ENCODE measurements at regions not wholly inside any gene's neighbourhood (a gene's known extent, or its start where the extent isn't known, plus 50 kb on each side); places are given as distances from the start of the nearest gene placed in this dataset.

GRCh38 chr12:59867689-59868088, 271.9 kb downstream of the SLC16A7 start:
- Histone ChIP-seq H3K27me3 (ENCODE audit: control insufficient read depth in 4 of 4, insufficient read depth in 4 of 4, low read length in 3 of 4) (no peaks in the 10 kb centered on the region), H3K9me3 (ENCODE audit: control insufficient read depth in 4 of 4, low read length in 3 of 4) (no peaks in the 10 kb centered on the region), H3K36me3 (ENCODE audit: control insufficient read depth in 4 of 4, insufficient read depth in 3 of 4, low read depth in 1 of 4, low read length in 3 of 4) (no peaks in the 10 kb centered on the region), H3K4me3 (ENCODE audit: low read depth in 1 of 3, low read length in 3 of 3) (no peak overlapping the region), H3K27ac (ENCODE audit: low read depth in 1 of 2, low read length in 2 of 2) (no peak overlapping the region), H3K4me1 (ENCODE audit: control insufficient read depth in 4 of 4, insufficient read depth in 4 of 4, low read length in 3 of 4) (no peaks in the 10 kb centered on the region), H3K9ac (ENCODE audit: low read depth in 1 of 2, low read length in 2 of 2) (no peak overlapping the region)
- DNase-seq (ENCODE audit: low spot score), result no peak
- WGBS, result 79% methylated on average over 2 of the region's 2 CpGs
- TF ChIP-seq EGR1 (IDR thresholded peaks at IDR 0.05; ENCODE audit: low read depth in 2 of 2), result no peak
- no peak for TF ChIP-seq MAX (IDR thresholded peaks at IDR 0.05)
- TF ChIP-seq REST (IDR thresholded peaks at IDR 0.05), result no peak

DNA sequence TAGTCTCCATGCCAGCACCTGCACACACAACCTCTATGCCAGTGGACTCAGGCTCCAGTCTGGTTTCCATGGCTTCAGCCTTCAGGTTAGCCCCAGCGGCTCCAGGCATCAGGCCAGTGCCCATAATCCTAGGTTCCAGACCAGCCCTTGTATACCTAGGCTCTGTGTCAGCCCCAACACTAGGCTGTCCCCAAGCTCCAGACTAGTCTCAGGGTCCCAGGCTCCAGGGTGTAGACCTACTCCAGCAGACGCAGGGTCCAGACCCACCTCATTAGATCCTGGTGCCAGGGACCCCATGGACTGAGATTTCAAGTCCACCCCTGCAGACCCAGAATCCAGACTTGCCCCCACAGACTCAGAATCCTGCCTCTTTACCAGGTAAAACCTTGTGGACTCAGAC, 275.9 kb downstream of the SLC16A7 start:
- Histone ChIP-seq H3K4me3 (ENCODE audit: low read depth in 1 of 3, low read length in 3 of 3) (no peak overlapping the region), H3K27me3 (ENCODE audit: control insufficient read depth in 4 of 4, insufficient read depth in 4 of 4, low read length in 3 of 4) (no peaks in the 10 kb centered on the region), H3K9me3 (ENCODE audit: control insufficient read depth in 4 of 4, low read length in 3 of 4) (no peaks in the 10 kb centered on the region), H3K36me3 (ENCODE audit: control insufficient read depth in 4 of 4, insufficient read depth in 3 of 4, low read depth in 1 of 4, low read length in 3 of 4) (no peaks in the 10 kb centered on the region), H3K4me1 (ENCODE audit: control insufficient read depth in 4 of 4, insufficient read depth in 4 of 4, low read length in 3 of 4) (no peaks in the 10 kb centered on the region), H3K9ac (ENCODE audit: low read depth in 1 of 2, low read length in 2 of 2) (no peak overlapping the region), H3K27ac (ENCODE audit: low read depth in 1 of 2, low read length in 2 of 2) (no peak overlapping the region)
- TF ChIP-seq HNF4A (conservative IDR thresholded peaks at IDR 0.05) (no peak), MAX (IDR thresholded peaks at IDR 0.05) (no peak), SP1 (IDR thresholded peaks at IDR 0.05) (no peak), YY1 (IDR thresholded peaks at IDR 0.05) (no peak), FOXA1 (IDR thresholded peaks at IDR 0.05) (no peak), RXRA (IDR thresholded peaks at IDR 0.05) (no peak), REST (IDR thresholded peaks at IDR 0.05) (no peak), NR2F2 (IDR thresholded peaks at IDR 0.05) (no peak), EGR1 (IDR thresholded peaks at IDR 0.05; ENCODE audit: low read depth in 2 of 2) (no peak), FOXA2 (IDR thresholded peaks at IDR 0.05) (no peak)
- TF ChIP-seq, protein P1, sequence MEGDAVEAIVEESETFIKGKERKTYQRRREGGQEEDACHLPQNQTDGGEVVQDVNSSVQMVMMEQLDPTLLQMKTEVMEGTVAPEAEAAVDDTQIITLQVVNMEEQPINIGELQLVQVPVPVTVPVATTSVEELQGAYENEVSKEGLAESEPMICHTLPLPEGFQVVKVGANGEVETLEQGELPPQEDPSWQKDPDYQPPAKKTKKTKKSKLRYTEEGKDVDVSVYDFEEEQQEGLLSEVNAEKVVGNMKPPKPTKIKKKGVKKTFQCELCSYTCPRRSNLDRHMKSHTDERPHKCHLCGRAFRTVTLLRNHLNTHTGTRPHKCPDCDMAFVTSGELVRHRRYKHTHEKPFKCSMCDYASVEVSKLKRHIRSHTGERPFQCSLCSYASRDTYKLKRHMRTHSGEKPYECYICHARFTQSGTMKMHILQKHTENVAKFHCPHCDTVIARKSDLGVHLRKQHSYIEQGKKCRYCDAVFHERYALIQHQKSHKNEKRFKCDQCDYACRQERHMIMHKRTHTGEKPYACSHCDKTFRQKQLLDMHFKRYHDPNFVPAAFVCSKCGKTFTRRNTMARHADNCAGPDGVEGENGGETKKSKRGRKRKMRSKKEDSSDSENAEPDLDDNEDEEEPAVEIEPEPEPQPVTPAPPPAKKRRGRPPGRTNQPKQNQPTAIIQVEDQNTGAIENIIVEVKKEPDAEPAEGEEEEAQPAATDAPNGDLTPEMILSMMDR (IDR thresholded peaks at IDR 0.05; ENCODE audit: low read depth, low read length, missing input control), result no peak
- TF ChIP-seq, protein P2, sequence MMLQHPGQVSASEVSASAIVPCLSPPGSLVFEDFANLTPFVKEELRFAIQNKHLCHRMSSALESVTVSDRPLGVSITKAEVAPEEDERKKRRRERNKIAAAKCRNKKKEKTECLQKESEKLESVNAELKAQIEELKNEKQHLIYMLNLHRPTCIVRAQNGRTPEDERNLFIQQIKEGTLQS (IDR thresholded peaks at IDR 0.05), result no peak
- TF ChIP-seq, protein P3, sequence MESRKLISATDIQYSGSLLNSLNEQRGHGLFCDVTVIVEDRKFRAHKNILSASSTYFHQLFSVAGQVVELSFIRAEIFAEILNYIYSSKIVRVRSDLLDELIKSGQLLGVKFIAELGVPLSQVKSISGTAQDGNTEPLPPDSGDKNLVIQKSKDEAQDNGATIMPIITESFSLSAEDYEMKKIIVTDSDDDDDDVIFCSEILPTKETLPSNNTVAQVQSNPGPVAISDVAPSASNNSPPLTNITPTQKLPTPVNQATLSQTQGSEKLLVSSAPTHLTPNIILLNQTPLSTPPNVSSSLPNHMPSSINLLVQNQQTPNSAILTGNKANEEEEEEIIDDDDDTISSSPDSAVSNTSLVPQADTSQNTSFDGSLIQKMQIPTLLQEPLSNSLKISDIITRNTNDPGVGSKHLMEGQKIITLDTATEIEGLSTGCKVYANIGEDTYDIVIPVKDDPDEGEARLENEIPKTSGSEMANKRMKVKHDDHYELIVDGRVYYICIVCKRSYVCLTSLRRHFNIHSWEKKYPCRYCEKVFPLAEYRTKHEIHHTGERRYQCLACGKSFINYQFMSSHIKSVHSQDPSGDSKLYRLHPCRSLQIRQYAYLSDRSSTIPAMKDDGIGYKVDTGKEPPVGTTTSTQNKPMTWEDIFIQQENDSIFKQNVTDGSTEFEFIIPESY (IDR thresholded peaks at IDR 0.05), result no peak
- 93% methylated on average over 2 of the region's 2 CpGs for WGBS
- DNase-seq (ENCODE audit: low spot score), result no peak
